IMR-90 (cell line): ENCODE measurements at regions not wholly inside any gene's neighbourhood (a gene's known extent, or its start where the extent isn't known, plus 50 kb on each side); places are given as distances from the start of the nearest gene placed in this dataset.

Experiments
- ATAC-seq: fragments of 200-7000 bp; cut with Tn5 transposase; 2 replicates; pipeline ENCODE4 v1.9.1; 2020; ENCODE audit warnings: low read depth, mild to moderate bottlenecking, moderate library complexity
- BruUV-seq: library from RNA; stranded (reverse); fragments of 400-500 nt; replicated peaks from 2 replicates; lab custom pipeline; 2021; lab: Mats Ljungman, UMichigan
- CTCF ChIA-PET: fragments of 300-600 bp; formaldehyde crosslinking; extraction: SDS; loops from one replicate; lab custom pipeline; 2021; ENCODE audit warnings: antibody characterized with exemption; lab: Yijun Ruan, JAX
- POLR2A ChIA-PET: fragments of 300-600 bp; sonication (Branson Sonifier 250); formaldehyde crosslinking; loops from one replicate; lab custom pipeline; 2022; ENCODE audit warnings: antibody characterized with exemption; ENCODE audit not compliant: unreplicated experiment; lab: Charles Lee
- DNase-seq: peaks from one replicate; pipeline ENCODE4 v3.0.0; 2013
- H2AFZ ChIP-seq: replicated peaks from 2 replicates; pipeline ENCODE3; 2013; ENCODE audit warnings: low read length, mild to moderate bottlenecking; ENCODE audit not compliant: poor library complexity
- H2AK5ac ChIP-seq: 2 replicates; pipeline ENCODE4 v1.6.1; 2013; ENCODE audit warnings: low read depth, low read length, inconsistent platforms
- H2AK9ac ChIP-seq: replicated peaks from 2 replicates; pipeline ENCODE3; 2013; ENCODE audit warnings: mild to moderate bottlenecking, low read depth, low read length, moderate library complexity; ENCODE audit not compliant: poor library complexity
- H2BK120ac ChIP-seq: 2 replicates; pipeline ENCODE4 v1.6.1; 2013; ENCODE audit warnings: low read depth, low read length, inconsistent platforms
- H2BK15ac ChIP-seq: 3 replicates; pipeline ENCODE4 v1.6.1; 2013; ENCODE audit warnings: low read depth, low read length, inconsistent platforms
- H2BK20ac ChIP-seq: 2 replicates; pipeline ENCODE4 v1.6.1; 2013; ENCODE audit warnings: low read depth, mild to moderate bottlenecking, inconsistent platforms, low read length, moderate library complexity
- H2BK5ac ChIP-seq: 2 replicates; pipeline ENCODE4 v1.6.1; 2013; ENCODE audit warnings: mild to moderate bottlenecking, low read depth, low read length, inconsistent platforms; ENCODE audit not compliant: poor library complexity, severe bottlenecking
- H3K14ac ChIP-seq: replicated peaks from 2 replicates; pipeline ENCODE4 v1.6.1; 2013; ENCODE audit warnings: low read depth, low read length, inconsistent platforms
- H3K18ac ChIP-seq: 2 replicates; pipeline ENCODE4 v1.6.1; 2013; ENCODE audit warnings: low read depth, low read length, control low read depth
- H3K23ac ChIP-seq: 2 replicates; pipeline ENCODE4 v1.6.1; 2013; ENCODE audit warnings: low read depth, low read length, inconsistent platforms
- H3K27ac ChIP-seq: 2 replicates; pipeline ENCODE4 v1.5.1; 2013; ENCODE audit warnings: mild to moderate bottlenecking, control low read depth, low read length; ENCODE audit not compliant: insufficient read depth
- H3K27me3 ChIP-seq: 2 replicates; pipeline ENCODE4 v1.6.1; 2013; ENCODE audit warnings: low read length; ENCODE audit not compliant: control insufficient read depth, insufficient read depth
- H3K36me3 ChIP-seq: 2 replicates; pipeline ENCODE4 v1.6.1; 2013; ENCODE audit warnings: low read length, mixed read lengths; ENCODE audit not compliant: control insufficient read depth, insufficient read depth
- H3K4ac ChIP-seq: 2 replicates; pipeline ENCODE4 v1.6.1; 2013; ENCODE audit warnings: low read depth, low read length, inconsistent platforms
- H3K4me1 ChIP-seq: 2 replicates; pipeline ENCODE4 v1.6.1; 2013; ENCODE audit warnings: low read length, mixed read lengths; ENCODE audit not compliant: control insufficient read depth, insufficient read depth
- H3K4me2 ChIP-seq: 2 replicates; pipeline ENCODE4 v1.6.1; 2013; ENCODE audit warnings: low read depth, mild to moderate bottlenecking, control low read depth, low read length, moderate library complexity
- H3K4me3 ChIP-seq: 2 replicates; pipeline ENCODE4 v1.5.1; 2013; ENCODE audit warnings: low read depth, mild to moderate bottlenecking, control low read depth, low read length, moderate library complexity; ENCODE audit not compliant: insufficient read depth
- H3K56ac ChIP-seq: 2 replicates; pipeline ENCODE4 v1.6.1; 2013; ENCODE audit warnings: low read length, inconsistent platforms; ENCODE audit not compliant: insufficient read depth; ENCODE audit errors: extremely low read depth
- H3K79me1 ChIP-seq, 2 experiments: 2 replicates each; pipeline ENCODE4 v1.6.1; 2013; ENCODE audit warnings: low read length in 2 of 2, inconsistent platforms in 1 of 2, low read depth in 1 of 2
- H3K9ac ChIP-seq: 2 replicates; pipeline ENCODE4 v1.6.1; 2013; ENCODE audit warnings: low read depth, low read length, control low read depth
- H3K9me1 ChIP-seq: 2 replicates; pipeline ENCODE4 v1.6.1; 2013; ENCODE audit warnings: low read length, inconsistent platforms; ENCODE audit not compliant: insufficient read depth
- H3K9me3 ChIP-seq: 2 replicates; pipeline ENCODE4 v1.6.1; 2013; ENCODE audit warnings: low read length; ENCODE audit not compliant: control insufficient read depth, insufficient read depth
- H4K20me1 ChIP-seq: 2 replicates; pipeline ENCODE4 v1.6.1; 2013; ENCODE audit warnings: low read length, inconsistent platforms; ENCODE audit not compliant: insufficient read depth
- H4K5ac ChIP-seq: 2 replicates; pipeline ENCODE4 v1.6.1; 2013; ENCODE audit warnings: mild to moderate bottlenecking, low read depth, low read length, control low read depth
- H4K8ac ChIP-seq, 2 experiments: 2 replicates each; pipeline ENCODE4 v1.6.1; 2013; ENCODE audit warnings: low read depth in 2 of 2, low read length in 2 of 2, control low read depth in 1 of 2, inconsistent platforms in 1 of 2
- H4K91ac ChIP-seq: 2 replicates; pipeline ENCODE4 v1.6.1; 2013; ENCODE audit warnings: low read depth, low read length, inconsistent platforms; ENCODE audit not compliant: insufficient read depth
- BHLHE40 ChIP-seq: fragments of 150-350 bp; IDR thresholded peaks from 2 replicates; pipeline ENCODE4 v1.6.1; 2016; ENCODE audit warnings: mild to moderate bottlenecking, low read depth, low read length
- NFE2L2 ChIP-seq: fragments of 150-350 bp; IDR thresholded peaks from 2 replicates; pipeline ENCODE4 v1.6.1; 2016; ENCODE audit warnings: low read depth, mild to moderate bottlenecking, low read length
- WGBS, 2 experiments: methylation state at CpG; one replicate each; pipeline versions ENCODE4 v1.1.5 to v1.1.7; 2013; ENCODE audit warnings: missing lambda C conversion rate in 2 of 2; ENCODE audit not compliant: insufficient read length in 1 of 2; ENCODE audit errors: extremely low coverage in 2 of 2; 5-methylcytosine and 5-hydroxymethylcytosine counted together
- dilution Hi-C: fragments of 300-500 bp; cut with HindIII; formaldehyde crosslinking; loops from one replicate; pipeline ENCODE4 v1.14.3; 2018; ENCODE audit warnings: low sequenced_read_pairs; ENCODE audit not compliant: unreplicated experiment
- in situ Hi-C: fragments of 300-500 bp; cut with MboI; formaldehyde crosslinking; loops from 3 replicates; pipeline ENCODE4 v1.14.3; 2019; ENCODE audit warnings: low sequenced_read_pairs, inconsistent platforms, mixed read lengths
- intact Hi-C: fragments of 100-400 bp; cut with micrococcal nuclease; formaldehyde crosslinking; loops from 2 replicates; pipeline ENCODE4 v1.10.0; 2022

GRCh38 chr10:26951650-26952049 is 90.9 kb upstream of the ABI1 start:
- BruUV-seq: no TSS peak
- H2BK5ac ChIP-seq: no peak overlapping the region
- H3K9ac ChIP-seq: no peak overlapping the region
- no peak overlapping the region for H4K91ac ChIP-seq
- no peaks in the 10 kb centered on the region for H3K79me1 ChIP-seq
- H2BK20ac ChIP-seq: no peak overlapping the region
- no peaks in the 10 kb centered on the region for H3K36me3 ChIP-seq
- no peak overlapping the region for H3K4me2 ChIP-seq
- H2BK120ac ChIP-seq: no peak overlapping the region
- H3K4ac ChIP-seq: no peak overlapping the region
- H3K18ac ChIP-seq: no peak overlapping the region
- no peaks in the 10 kb centered on the region for H3K9me1 ChIP-seq
- H3K4me1 ChIP-seq: no peaks in the 10 kb centered on the region
- H4K8ac ChIP-seq: no peak overlapping the region
- H2AK5ac ChIP-seq: no peak overlapping the region
- no peak overlapping the region for H3K27ac ChIP-seq
- DNase-seq: no peak
- no peak overlapping the region for H3K23ac ChIP-seq
- H3K14ac ChIP-seq: no peak overlapping the region
- no CpG with 5 or more reads among the region's 1 CpG for WGBS, 2 experiments
- dilution Hi-C loops: no loop called here
- ChIA-PET CTCF (interaction anchor here (0.6 kb wide), 1 partner anchor 8 kb away, joined by 3 read pairs; no protein-coding TSS in a partner anchor), POLR2A (no interaction called here)
- no peaks in the 10 kb centered on the region for H4K20me1 ChIP-seq
- TF ChIP-seq BHLHE40 (no peak), NFE2L2 (no peak)
- in situ Hi-C loops: no loop called here
- intact Hi-C loops: no loop called here
- no peak overlapping the region for H4K5ac ChIP-seq
- peaks cover 3% of the 10 kb centered on the region; the same call in 1 of the 2 replicates for H3K9me3 ChIP-seq
- H2BK15ac ChIP-seq: no peak overlapping the region
- no peak overlapping the region for H2AK9ac ChIP-seq
- H3K27me3 ChIP-seq: no peaks in the 10 kb centered on the region
- no peak overlapping the region for H2AFZ ChIP-seq
- no peak overlapping the region for H3K4me3 ChIP-seq
- ATAC-seq: no peak
- no peak overlapping the region for H3K56ac ChIP-seq
